Fibroblast of skin of scalp (primary cell): ENCODE measurements at regions not wholly inside any gene's neighbourhood (a gene's known extent, or its start where the extent isn't known, plus 50 kb on each side); places are given as distances from the start of the nearest gene placed in this dataset.

Experiments
- DNase-seq: peaks from one replicate; pipeline ENCODE4 v3.0.0-alpha.2; 2013

DNA sequence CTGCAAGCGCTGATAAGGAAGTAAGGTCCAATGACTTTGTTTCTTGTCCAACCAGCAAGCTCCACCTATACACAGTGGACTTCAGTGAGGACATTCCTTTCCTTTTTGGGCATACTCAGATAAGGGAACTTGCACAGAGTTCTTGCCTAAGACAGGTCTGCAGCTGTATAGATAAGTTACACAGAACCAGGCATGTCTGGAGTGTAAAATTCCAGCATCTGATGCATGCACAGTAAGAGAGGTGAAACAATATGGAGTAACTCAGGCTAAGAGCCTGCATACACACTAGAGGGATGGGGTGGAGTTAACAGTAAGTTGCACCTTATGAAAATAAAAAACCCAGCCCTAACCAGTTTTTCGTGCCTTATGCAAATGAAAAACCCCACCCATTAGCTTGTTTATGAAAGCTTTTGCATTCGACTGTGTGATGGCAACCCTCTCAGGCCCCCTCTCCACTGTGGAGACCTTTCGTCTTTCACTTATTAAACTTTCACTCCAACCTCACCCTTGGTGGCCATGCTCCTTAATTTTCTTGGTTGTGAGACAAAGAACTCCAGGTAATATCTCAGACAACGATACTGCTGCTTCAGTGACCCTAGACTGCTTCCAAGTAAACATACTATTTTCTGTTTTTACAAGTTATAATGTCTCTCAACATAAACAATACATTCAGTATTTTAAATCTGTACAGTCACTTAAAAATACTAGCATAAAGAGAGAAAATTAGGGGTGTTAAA is 2859.0 kb upstream of the PCDH20 start:
- no peak for DNase-seq

DNA sequence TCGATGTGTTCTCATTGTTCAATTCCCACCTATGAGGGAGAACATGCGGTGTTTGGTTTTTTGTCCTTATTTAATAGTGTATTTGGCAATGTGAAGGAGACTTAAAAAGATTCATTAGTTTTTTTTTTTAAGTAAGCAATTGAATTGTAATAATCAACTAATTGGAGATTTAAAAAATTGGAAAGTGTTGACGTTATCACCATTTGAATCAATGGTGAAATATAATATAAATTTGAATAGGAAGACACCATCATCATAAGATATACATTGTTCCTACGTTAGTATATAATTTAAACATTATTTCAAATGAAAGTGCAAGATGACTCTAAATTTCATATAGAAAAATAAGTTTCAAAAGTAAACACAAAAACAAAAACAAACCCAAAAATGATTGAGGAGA is 2858.1 kb upstream of the PCDH20 start:
- DNase-seq = no peak

DNA sequence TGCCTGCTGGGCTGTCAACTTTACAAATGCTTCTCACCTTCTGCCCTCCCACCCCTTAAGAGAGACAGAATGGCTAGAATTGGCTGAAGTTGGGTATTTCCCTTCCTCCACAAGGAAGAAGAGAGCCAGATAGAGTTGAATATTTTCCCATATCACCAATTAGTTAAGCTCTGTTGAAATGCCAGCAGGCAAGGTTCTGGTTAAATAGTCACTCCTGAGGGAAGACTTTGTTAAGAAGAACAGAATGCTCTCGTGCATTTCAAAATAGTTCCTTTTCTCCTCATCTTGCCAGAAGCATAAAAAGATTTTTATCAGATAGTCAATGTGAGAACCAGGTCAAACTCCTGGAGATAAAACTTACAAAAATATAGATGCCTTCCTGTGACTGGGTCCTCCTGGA is 2857.0 kb upstream of the PCDH20 start:
- DNase-seq = no peak

DNA sequence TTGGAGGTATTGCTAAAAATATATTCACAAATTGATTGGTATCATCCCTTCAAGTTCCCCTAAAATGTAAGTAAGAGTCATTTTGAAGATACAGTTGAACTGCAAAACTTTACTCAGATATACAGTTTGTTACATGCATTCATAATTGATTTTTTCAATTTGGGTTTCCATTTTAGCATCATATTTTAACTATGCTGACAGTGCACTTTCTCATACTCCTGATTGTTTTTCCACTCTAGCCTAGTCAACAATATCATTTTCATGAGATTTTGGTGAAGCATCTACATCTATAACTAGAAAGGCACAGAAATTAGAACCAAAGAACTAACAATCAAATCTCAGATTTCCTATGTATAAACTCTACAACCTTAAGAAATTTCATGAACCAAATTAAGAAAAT is 2850.4 kb upstream of the PCDH20 start:
- DNase-seq = no peak

DNA sequence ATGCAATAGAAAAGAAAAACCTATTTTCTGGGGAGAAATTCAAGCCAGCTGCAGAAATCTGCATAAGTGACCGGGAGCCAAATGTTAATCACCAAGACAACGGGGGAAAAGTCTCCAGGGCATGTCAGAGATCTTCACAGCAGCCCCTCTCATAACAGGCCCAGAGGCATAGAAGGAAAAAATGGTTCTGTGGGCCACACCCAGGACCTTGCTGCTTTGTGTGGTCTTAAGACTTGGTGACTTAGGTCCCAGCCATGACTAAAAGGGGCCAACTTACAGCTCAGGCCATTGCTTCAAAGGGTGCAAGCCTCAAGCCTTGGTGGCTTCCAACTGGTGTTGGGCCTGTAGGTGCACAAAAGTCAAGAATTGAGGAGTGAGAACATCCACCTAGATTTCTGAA is 2847.6 kb upstream of the PCDH20 start:
- no peak for DNase-seq

DNA sequence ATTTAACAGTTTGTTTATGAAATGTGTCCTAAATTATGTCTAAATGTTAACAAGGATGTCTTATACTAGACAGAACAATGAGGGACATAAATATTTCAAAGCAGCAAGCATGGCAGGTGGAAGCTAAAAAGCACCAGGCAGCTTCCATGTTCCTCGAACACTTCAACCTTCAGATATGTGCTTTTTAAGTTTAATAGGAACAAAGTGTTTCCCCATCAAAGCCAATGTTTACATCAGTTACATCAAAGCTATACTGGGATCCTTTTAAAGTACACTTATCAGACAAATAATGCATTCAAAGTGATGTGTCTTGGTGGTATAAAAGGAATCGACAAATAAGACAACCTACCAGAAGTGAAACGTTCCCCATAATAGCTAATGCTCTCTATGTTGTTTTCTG is 2841.1 kb upstream of the PCDH20 start:
- no peak for DNase-seq

DNA sequence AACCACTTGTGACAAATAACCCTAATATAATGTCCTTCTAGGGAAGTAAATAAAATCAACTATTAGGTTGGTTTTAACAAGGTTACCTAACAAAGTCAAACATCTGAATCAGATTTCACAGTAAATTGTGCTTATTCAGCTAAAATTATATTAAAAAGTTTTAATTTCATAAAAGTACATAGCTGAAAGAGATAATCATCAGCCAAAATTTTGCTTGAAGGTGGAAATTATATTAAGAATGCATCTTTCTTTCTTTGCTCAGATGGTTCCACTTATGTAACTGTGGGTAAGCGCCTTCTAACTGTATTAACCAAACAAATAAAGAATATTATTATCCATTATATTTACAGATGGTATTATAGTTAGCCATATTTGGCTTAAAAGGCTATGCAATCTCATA is 2840.3 kb upstream of the PCDH20 start:
- DNase-seq = no peak

DNA sequence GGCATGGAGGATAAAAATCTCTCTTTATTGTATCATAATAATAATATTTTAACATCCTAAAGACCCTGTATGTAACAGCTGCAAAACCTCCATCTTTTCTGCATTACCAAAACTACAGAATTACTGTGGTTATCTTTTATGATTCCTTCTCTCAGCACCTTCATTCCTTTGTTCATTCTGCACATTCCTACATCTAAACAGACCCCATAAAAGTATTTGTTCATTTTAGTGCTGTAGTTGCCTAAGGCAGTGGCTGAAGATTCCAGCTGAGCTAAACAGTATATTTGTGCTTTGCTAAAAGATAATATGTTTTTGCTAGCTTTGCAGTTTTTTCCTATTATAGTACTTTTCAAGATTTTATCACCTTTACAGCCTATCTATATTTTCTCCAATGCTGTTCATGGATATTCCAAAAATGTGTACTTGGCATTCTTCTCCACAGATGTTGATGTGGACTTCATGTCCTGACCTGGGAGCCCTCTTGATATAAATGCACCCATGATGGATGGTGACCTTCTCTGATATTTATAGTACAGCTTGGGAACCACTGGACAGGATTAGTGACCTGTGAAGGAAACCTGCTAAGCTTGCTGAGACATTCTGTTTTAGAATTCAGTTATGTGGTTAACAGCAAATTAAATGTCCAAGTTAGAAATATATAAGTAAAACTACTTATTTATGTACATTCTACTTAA is 2832.9 kb upstream of the PCDH20 start:
- DNase-seq = peak; percentile 54

DNA sequence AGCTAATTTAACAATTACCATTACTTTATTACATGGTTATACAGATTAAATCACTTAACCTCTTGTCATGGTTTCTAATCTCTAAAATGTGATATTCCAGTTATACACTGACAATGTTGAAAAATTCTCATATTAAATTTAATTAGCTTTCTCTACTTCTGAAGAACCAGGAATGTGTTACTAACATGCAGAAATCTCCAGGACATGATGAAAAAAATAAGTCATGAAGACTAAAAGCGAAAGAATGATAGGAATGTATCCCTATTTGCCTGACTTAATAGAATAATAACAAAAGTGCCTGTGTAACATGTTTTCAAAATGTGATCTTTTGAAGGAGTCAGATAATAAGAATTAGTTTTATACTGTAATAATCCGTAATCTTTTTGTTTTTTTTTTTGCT is 2823.7 kb upstream of the PCDH20 start:
- DNase-seq = peak; percentile 87

DNA sequence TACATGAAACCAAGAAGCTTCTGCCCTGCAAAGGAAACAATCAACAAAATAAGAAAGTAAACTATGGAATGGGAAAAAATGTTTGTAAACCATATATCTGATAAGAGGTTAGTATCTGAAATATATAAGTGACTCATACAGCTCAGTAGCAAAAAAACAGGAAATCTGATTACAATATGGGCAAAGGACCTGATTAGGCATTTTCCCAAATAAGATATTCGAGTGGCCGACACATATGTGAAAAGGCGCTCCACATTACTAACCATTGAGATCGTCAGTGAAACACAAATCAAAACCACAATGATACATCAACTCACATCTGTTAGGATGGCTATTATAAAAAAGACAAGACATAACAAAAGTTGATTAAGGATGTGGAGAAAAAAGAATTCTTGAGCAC is 2818.6 kb upstream of the PCDH20 start:
- DNase-seq = peak; percentile 76

DNA sequence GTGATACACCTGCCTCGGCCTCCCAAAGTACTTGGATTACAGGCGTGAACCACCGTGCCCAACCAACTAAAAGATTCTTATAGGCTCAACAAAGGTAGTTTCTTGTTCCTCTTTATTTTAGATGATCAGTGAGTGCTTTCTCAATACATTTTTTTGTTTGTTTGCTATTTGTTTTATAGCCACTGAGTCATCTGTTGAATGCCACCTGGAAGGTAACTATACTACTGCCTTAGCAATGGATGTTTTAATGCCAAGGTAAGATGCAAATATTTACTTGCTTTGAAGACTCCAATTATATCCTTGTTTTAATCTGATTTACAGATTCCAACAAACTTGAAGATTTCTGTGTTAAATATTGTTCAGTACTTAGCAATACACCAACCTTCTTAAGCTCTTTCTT is 2807.4 kb upstream of the PCDH20 start:
- no peak for DNase-seq

DNA sequence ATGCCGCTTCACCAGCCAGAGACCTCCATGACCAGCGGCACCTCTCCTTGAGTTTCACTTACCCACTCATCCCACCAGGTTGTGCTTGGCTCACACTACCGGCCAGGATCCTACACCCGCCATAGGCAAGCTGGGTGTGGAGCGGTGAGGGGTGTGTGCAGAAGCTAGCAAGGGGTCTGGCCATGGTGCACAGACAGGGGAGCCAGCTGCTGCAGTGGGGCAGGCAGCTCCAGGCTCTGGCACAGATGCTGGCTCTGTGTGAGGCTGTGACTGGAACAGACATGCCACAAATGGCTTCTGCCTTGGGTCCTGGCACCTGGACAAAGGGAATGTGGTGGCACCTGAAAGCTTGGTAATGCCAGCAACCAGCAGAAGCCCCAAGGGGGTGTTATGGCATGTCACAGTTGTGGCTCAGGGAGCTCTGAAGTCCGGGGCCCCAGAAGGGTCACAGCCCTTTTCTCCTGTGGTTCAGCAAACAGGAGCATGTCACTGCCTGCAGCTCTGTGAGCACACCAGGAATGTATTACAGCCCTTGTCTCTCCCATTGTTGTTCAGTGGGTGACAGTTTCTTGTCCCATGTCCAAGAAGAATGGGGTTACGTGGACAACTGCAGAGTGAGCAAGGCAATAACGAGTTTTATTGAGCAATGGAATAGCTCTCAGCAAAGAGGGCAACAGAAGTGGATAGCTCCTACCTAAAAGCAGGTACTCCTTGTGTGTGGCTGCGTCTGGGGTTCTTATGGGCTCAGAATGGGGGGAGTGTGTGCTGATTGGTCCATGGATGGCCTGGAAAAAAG is 2791.0 kb upstream of the PCDH20 start:
- no peak for DNase-seq

DNA sequence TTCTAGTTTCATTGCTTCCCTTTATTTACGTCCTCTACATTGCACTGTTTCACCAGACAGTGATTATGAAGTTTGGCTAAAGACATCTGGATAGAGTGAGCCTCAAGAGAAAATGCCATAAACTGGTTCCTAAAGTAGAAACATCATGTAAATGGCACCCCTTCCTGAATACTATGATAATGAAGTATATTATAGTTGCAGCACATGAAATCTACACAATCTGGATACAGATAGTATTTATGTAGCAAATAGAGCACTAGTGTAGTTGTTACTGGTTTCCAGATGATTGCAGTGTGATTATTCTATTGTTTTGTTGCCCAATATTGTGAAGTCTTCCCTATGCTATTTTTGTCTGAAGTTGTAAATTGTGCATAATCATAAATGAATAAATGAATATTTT is 2786.9 kb upstream of the PCDH20 start:
- DNase-seq = no peak

DNA sequence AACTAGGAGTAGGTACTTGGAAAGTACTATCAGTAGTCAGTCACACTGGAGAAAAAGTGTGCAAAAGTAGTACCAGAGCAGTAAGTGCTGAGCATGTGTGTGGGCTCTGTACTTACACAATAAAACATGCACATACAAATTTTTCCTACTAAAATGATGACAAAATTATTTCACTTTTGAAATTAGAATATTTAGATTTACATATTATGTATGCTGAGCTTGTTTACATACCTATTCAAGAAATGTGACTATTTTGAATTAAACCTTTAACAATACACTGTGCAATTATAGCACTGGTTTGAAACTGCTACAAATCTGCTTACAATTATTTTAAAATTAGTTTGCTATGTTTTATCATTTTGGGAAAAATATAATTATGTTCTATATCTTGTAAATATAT is 2781.6 kb upstream of the PCDH20 start:
- DNase-seq = no peak

DNA sequence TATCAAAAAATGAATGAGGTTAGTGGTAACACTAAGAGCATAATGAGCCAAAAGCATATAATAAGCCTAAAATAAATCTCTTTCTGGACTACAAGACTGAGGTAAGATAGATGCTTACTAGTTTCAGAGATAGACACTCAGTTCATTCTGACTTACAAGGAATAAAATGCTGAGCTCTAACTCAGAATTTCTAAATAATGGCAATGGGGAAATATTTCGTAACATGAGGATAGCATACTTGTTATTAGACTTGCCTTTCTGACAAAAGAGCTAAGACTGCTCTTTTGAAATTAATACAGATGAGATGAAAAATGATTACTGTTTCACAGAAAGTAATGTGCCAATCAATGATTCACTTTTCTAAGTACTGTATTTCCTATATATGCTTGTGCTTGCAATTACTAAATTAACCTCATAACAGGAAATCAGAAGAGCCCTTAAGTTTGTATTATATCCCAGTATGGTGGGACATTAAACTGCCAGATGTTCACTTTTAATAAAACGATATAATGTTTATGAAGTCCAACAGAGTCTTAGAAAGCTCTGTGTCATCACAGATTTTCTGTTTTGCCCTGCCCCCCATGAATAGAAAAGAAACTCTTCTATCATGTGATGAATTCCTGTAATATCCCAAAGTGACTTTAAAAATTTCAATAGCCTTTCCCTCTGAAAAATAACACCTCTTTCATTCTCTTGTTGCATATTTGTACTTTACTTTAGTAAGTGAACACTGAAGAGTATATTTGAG is 2771.0 kb upstream of the PCDH20 start:
- no peak for DNase-seq

DNA sequence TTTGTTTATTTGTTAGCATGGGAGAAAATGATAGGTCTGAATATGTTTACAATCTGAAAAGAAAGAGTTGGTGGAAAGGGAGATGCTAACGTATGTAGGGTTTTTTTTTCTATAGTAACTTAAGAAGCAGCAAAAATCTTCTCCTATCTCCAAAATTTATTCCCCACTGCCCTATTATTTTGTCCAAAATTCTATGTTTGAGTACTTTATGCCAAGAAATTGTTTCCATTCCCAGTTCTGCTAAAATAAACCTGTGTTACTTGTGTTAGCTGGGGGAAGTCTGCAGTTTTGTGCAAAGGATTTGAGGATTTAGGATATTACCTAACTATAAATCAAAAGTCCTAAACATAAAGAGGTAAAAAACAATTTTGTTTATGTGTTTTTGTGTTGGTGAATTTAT is 2770.4 kb upstream of the PCDH20 start:
- DNase-seq = no peak

DNA sequence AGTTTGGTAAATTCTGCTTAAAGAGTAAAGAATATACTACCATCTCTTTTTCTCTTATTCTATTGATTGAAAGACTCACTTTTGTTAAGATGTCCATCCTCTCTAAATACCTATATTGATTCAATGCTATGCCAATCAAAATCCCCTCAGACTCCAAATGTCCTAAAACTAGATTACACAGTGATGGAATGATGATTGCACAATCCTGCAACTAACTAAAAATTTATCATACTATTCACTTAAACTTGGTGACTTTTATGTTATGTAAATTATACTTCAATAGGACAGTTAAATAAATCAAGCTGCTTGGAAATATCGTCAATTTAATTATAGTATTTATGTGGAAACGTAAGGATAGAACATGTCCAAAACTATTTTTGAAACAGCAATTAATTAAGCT is 2765.1 kb upstream of the PCDH20 start:
- DNase-seq = no peak

DNA sequence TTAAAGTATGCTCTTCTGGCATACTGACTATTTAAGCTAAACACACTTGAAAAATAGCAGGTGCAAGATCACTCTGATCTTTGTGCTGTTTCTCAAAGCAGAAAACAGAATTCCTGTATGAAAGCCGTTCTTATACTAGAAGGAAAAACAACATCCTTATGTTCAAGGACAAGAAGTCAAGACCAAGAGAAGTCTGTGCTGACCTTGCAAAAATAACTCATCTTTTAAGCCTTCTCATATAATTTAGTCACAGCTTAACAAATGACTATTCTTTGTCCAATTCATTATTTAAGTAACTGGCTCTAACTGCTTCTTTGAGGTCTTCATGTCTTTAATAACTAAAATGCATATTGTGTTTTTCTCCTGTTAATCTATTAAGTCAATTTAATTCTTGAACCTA is 2750.2 kb upstream of the PCDH20 start:
- DNase-seq = no peak

DNA sequence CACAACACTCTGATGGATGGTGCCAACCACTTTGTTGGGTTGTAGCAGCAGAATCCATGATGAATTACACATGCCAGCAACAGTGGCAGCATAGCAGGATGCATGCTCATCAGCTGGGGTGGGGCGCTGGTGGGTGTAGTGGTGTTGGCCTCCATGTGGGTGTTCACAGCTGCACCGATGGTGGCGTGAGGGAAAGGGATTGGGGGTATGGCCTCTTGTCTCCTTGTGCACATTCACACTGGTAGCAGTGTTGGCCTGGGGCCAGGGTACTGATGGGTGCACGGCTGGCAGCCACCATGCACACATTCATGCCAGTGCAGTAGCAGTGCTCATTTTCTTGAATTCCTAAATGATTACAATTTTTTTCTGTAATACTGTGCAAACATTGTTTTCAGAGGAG is 2748.8 kb upstream of the PCDH20 start:
- DNase-seq = no peak

DNA sequence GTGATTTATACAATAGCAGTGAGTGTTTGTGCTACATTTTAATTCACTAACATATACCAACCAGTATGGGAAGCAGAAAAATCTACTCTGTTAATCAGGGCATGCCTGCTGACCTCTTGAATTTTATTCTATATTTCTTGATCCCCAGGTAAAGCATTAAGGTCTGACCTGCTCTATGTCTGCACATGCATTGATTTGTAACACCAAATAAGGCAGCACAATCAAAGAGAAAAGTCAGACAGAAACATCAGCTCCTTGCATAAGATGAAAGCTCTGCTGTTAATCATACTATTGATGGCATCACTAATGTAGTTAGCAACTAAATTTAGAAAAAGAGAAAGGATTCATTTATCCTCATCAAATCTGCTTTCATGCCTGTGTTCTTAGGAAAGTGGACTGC is 2744.8 kb upstream of the PCDH20 start:
- DNase-seq = no peak

DNA sequence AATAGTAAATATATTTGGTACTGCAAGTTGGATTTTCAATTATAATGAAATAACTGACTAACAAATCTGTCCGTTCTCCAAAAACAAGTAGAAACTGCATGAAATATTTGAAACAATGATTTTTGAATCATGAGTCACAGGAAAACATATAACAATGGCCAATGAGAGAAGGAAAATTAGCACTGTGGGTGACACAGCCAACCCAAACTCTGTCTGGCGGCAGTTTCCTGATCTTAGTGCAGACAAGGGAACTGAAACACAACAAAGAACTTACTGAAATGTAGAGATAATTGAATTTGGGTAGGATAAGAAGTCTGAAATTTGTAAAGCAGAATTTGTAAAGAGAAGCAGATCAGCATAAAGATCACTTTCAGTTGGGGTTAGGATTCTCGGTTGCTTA is 2743.3 kb upstream of the PCDH20 start:
- peak; percentile 77 for DNase-seq

DNA sequence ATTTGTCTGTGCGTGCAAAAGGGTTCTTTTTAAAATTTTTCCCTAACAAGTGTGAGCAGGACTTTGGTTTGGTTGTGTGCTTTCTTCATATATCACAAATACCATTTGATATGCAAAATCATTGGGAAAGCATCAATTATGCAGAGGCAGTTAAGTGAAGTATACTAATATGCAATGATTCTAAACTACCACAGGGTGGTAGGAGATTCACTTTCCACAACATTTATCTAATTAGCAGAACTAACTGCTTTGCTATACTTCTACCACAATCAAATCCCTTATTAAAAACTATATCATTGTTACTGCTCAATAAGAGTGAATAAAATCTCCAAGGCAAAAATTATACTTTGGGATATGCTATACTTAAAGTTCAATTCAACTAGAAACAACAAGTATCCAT is 2738.9 kb upstream of the PCDH20 start:
- peak; percentile 45 for DNase-seq

DNA sequence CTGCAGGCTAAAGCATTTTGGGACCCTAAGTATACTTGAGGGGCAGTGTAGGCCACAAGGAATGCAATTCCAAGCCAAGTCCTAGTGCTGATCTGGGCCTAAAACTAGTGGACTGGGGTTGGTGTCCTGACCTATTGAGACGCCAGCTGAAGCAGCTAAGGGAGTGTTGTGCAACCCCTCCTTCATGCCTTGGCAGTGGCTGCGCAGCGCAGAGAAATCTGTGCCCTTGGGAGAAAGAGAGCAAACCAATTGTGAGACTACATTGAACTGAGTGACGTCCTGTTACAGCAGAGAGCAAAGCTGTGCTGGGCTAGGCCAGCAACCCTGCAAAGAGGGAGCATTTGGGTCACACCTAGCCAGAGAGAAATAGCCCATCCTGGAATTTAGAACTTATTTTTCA is 2715.0 kb upstream of the PCDH20 start:
- DNase-seq = no peak
